ENCODE measurements at regions not wholly inside any gene's neighbourhood (a gene's known extent, or its start where the extent isn't known, plus 50 kb on each side); places are given as distances from the start of the nearest gene placed in this dataset.

- TF ChIP-seq CTCF (IDR thresholded peaks at IDR 0.05) (no peak), POLR2A (IDR thresholded peaks at IDR 0.05) (no peak)
Observed at GRCh38 chr6:50591135-50591534, 122.2 kb upstream of the TFAP2D start.
